ENCODE measurements at regions not wholly inside any gene's neighbourhood (a gene's known extent, or its start where the extent isn't known, plus 50 kb on each side); places are given as distances from the start of the nearest gene placed in this dataset.

GRCh38 chr7:131932271-131932670 is 375.8 kb upstream of the PODXL start:
- H3K27ac ChIP-seq (ENCODE audit: low read length) = no peak overlapping the region
- H2AFZ ChIP-seq (ENCODE audit: low read depth, low read length) = no peak overlapping the region
- H3K4me2 ChIP-seq (ENCODE audit: low read length) = no peak overlapping the region
- peaks cover 46% of the 10 kb centered on the region for H3K4me1 ChIP-seq (ENCODE audit: low read length)
- TF ChIP-seq CTCF (IDR thresholded peaks at IDR 0.05; ENCODE audit: low read depth, low read length) (no peak), EZH2phosphoT487 (IDR thresholded peaks at IDR 0.05; ENCODE audit: low read depth) (no peak)
- H4K20me1 ChIP-seq (ENCODE audit: insufficient read depth, low read length) = no peaks in the 10 kb centered on the region
- no peak overlapping the region for H3K9ac ChIP-seq (ENCODE audit: low read length)
- H3K4me3 ChIP-seq (ENCODE audit: low read length) = no peak overlapping the region
- H3K27me3 ChIP-seq (ENCODE audit: low read depth, low read length) = no peaks in the 10 kb centered on the region
- peaks cover 6% of the 10 kb centered on the region for H3K36me3 ChIP-seq (replicated peaks; ENCODE audit: low read depth, low read length)
- H3K79me2 ChIP-seq (ENCODE audit: low read length) = no peaks in the 10 kb centered on the region
- H3K9me3 ChIP-seq (ENCODE audit: insufficient read depth, low read length) = peaks cover 1% of the 10 kb centered on the region; the same call in 1 of the 2 replicates

GRCh38 chr7:131931370-131931769 is 374.9 kb upstream of the PODXL start:
- TF ChIP-seq EZH2phosphoT487 (IDR thresholded peaks at IDR 0.05; ENCODE audit: low read depth) (no peak), CTCF (IDR thresholded peaks at IDR 0.05; ENCODE audit: low read depth, low read length) (no peak)
- H3K36me3 ChIP-seq (replicated peaks; ENCODE audit: low read depth, low read length) = peaks cover 4% of the 10 kb centered on the region
- no peak overlapping the region for H3K4me3 ChIP-seq (ENCODE audit: low read length)
- H3K79me2 ChIP-seq (ENCODE audit: low read length) = no peaks in the 10 kb centered on the region
- peaks cover 46% of the 10 kb centered on the region for H3K4me1 ChIP-seq (ENCODE audit: low read length)
- peak overlapping the region; percentile 39 for H3K4me2 ChIP-seq (ENCODE audit: low read length)
- H3K27me3 ChIP-seq (ENCODE audit: low read depth, low read length) = no peaks in the 10 kb centered on the region
- no peaks in the 10 kb centered on the region for H3K9me3 ChIP-seq (ENCODE audit: insufficient read depth, low read length)
- H4K20me1 ChIP-seq (ENCODE audit: insufficient read depth, low read length) = no peaks in the 10 kb centered on the region
- H3K9ac ChIP-seq (ENCODE audit: low read length) = peak overlapping the region; percentile 9; the same call in 1 of the 2 replicates
- no peak overlapping the region for H2AFZ ChIP-seq (ENCODE audit: low read depth, low read length)
- peak overlapping the region; percentile 45 for H3K27ac ChIP-seq (ENCODE audit: low read length)

GRCh38 chr7:131929632-131930031 is 373.2 kb upstream of the PODXL start:
- no peak overlapping the region for H2AFZ ChIP-seq (ENCODE audit: low read depth, low read length)
- H3K79me2 ChIP-seq (ENCODE audit: low read length) = no peaks in the 10 kb centered on the region
- H4K20me1 ChIP-seq (ENCODE audit: insufficient read depth, low read length) = no peaks in the 10 kb centered on the region
- no peaks in the 10 kb centered on the region for H3K27me3 ChIP-seq (ENCODE audit: low read depth, low read length)
- TF ChIP-seq CTCF (IDR thresholded peaks at IDR 0.05; ENCODE audit: low read depth, low read length) = no peak
- no peak for TF ChIP-seq EZH2phosphoT487 (IDR thresholded peaks at IDR 0.05; ENCODE audit: low read depth)
- no peaks in the 10 kb centered on the region for H3K36me3 ChIP-seq (replicated peaks; ENCODE audit: low read depth, low read length)
- H3K27ac ChIP-seq (ENCODE audit: low read length) = no peak overlapping the region
- no peak overlapping the region for H3K9ac ChIP-seq (ENCODE audit: low read length)
- H3K4me3 ChIP-seq (ENCODE audit: low read length) = no peak overlapping the region
- H3K4me2 ChIP-seq (ENCODE audit: low read length) = no peak overlapping the region
- peaks cover 56% of the 10 kb centered on the region for H3K4me1 ChIP-seq (ENCODE audit: low read length)
- 0 out of 2 replicates have a peak, but pooled peaks cover 1% of the 10 kb centered on the region for H3K9me3 ChIP-seq (ENCODE audit: insufficient read depth, low read length)

- 0 out of 2 replicates have a peak, but pooled peaks cover 5% of the 10 kb centered on the region for H3K9me3 ChIP-seq (ENCODE audit: insufficient read depth, low read length)
- no peaks in the 10 kb centered on the region for H3K79me2 ChIP-seq (ENCODE audit: low read length)
- TF ChIP-seq CTCF (IDR thresholded peaks at IDR 0.05; ENCODE audit: low read depth, low read length) (no peak), EZH2phosphoT487 (IDR thresholded peaks at IDR 0.05; ENCODE audit: low read depth) (no peak)
- H3K27me3 ChIP-seq (ENCODE audit: low read depth, low read length) = no peaks in the 10 kb centered on the region
- H3K9ac ChIP-seq (ENCODE audit: low read length) = no peak overlapping the region
- H4K20me1 ChIP-seq (ENCODE audit: insufficient read depth, low read length) = no peaks in the 10 kb centered on the region
- H2AFZ ChIP-seq (ENCODE audit: low read depth, low read length) = no peak overlapping the region
- H3K4me1 ChIP-seq (ENCODE audit: low read length) = peaks cover 48% of the 10 kb centered on the region
- H3K27ac ChIP-seq (ENCODE audit: low read length) = no peak overlapping the region
- no peak overlapping the region for H3K4me2 ChIP-seq (ENCODE audit: low read length)
- no peak overlapping the region for H3K4me3 ChIP-seq (ENCODE audit: low read length)
- H3K36me3 ChIP-seq (replicated peaks; ENCODE audit: low read depth, low read length) = peaks cover 2% of the 10 kb centered on the region
Measured at GRCh38 chr7:131927770-131928423, 371.5 kb upstream of the PODXL start.

All from OCI-LY3 (cell line).